ENCODE measurements at regions not wholly inside any gene's neighbourhood (a gene's known extent, or its start where the extent isn't known, plus 50 kb on each side); places are given as distances from the start of the nearest gene placed in this dataset.

DNA sequence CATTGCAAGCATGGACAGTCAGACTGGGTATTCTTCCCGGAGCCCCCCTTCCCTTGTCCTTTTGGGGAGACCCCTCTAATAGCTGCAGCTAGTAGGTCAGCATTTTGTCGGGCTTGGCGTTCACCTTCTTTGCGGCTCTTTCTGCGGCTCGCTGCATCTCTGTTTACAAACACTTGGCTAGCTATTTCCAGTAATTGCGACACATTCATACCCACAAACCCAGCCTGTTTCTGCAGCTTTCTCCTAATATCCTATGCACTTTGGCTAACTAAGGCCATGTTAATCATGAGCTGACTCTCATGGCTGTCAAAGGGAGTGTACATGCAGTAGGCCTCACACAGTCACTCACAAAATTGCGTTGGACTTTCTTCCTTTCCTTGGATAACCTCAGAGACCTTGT is 716.4 kb downstream of the AMY1C start:
- 89% methylated on average over 7 of the region's 8 CpGs for WGBS (ENCODE audit: insufficient coverage)
- no peaks in the 10 kb centered on the region for H3K4me1 ChIP-seq (ENCODE audit: control insufficient read depth in 1 of 2, extremely low read depth in 1 of 2, insufficient read depth in 2 of 2, low read length in 2 of 2)
- no peaks in the 10 kb centered on the region for H3K9me3 ChIP-seq
- POLR2A ChIA-PET = no interaction called here
- DNase-seq (no peak), ATAC-seq (replicated peaks in 1 of 4) (no peak)
- CTCF ChIA-PET = no interaction called here
- Mint-ChIP-seq H3K27ac (no peak overlapping the region), H3K4me3 (no peak overlapping the region), H3K9me3 (peaks cover 21 to 34% (median 27%) of the 10 kb centered on the region in 3 donors), H3K36me3 (no peaks in the 10 kb centered on the region), H3K4me1 (no peaks in the 10 kb centered on the region), H3K27me3 (no peaks in the 10 kb centered on the region)
- no peaks in the 10 kb centered on the region for H3K36me3 ChIP-seq (ENCODE audit: control insufficient read depth in 2 of 2, extremely low read depth in 1 of 2, insufficient read depth in 1 of 2, low read length in 1 of 2)
- no peak overlapping the region for H3K27ac ChIP-seq (ENCODE audit: low read length)
- no peak overlapping the region for H3K4me3 ChIP-seq (ENCODE audit: control insufficient read depth in 1 of 2, extremely low read depth in 1 of 2, low read length in 1 of 2)
- H3K27me3 ChIP-seq (replicated peaks in 1 of 2; ENCODE audit: control insufficient read depth in 2 of 2, extremely low read depth in 1 of 2, insufficient read depth in 2 of 2, low read length in 1 of 2) = no peaks in the 10 kb centered on the region

DNA sequence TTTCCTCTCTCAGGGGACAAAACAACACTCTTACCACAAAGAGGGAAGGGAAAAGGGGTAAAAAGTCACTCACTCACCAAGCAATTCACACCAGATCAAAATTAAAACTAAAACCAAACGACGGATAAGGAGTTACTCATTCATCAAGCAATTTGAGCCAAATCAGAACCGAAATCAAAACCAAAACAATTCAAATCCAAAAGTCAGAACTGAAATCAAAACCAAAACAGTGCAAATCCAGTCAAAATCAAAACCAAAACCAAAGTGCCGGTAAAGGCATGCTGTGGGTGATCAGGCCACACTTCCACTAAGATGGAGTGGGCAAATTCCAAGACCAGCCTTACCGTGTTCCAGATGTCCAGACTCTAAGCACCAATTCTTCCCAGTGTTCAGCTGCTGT is 717.9 kb downstream of the AMY1C start:
- no peaks in the 10 kb centered on the region for H3K4me1 ChIP-seq (ENCODE audit: control insufficient read depth in 1 of 2, extremely low read depth in 1 of 2, insufficient read depth in 2 of 2, low read length in 2 of 2)
- Mint-ChIP-seq H3K4me1 (no peaks in the 10 kb centered on the region), H3K4me3 (no peak overlapping the region), H3K9me3 (peaks cover 23 to 29% (median 25%) of the 10 kb centered on the region in 3 donors), H3K27ac (no peak overlapping the region), H3K36me3 (no peaks in the 10 kb centered on the region), H3K27me3 (no peaks in the 10 kb centered on the region)
- ChIA-PET CTCF (no interaction called here), POLR2A (no interaction called here)
- no peak overlapping the region for H3K4me3 ChIP-seq (ENCODE audit: control insufficient read depth in 1 of 2, extremely low read depth in 1 of 2, low read length in 1 of 2)
- WGBS (ENCODE audit: insufficient coverage) = 83% methylated on average over 3 of the region's 5 CpGs
- DNase-seq (no peak), ATAC-seq (replicated peaks in 1 of 4) (no peak)
- H3K27ac ChIP-seq (ENCODE audit: low read length) = no peak overlapping the region
- no peaks in the 10 kb centered on the region for H3K36me3 ChIP-seq (ENCODE audit: control insufficient read depth in 2 of 2, extremely low read depth in 1 of 2, insufficient read depth in 1 of 2, low read length in 1 of 2)
- H3K9me3 ChIP-seq = no peaks in the 10 kb centered on the region
- no peaks in the 10 kb centered on the region for H3K27me3 ChIP-seq (replicated peaks in 1 of 2; ENCODE audit: control insufficient read depth in 2 of 2, extremely low read depth in 1 of 2, insufficient read depth in 2 of 2, low read length in 1 of 2)

DNA sequence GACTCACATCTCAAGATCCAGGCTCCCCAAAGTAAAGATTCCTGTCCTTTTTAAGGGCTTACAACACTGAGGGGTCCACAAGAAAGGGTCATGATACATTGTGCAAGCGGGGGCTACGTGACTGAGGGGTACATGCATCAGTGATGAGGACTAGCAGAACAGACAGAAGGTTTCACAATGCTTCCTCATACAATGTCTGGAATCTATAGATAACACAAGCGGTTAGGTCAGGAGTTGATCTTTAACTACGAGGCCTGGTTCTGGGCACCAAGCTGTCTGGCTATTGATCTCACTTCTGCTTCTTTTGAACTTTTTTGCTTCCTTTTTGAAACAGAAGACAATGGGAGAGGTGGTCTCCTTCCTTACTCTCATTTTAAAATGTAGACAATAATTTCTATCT is 718.6 kb downstream of the AMY1C start:
- H3K9me3 ChIP-seq = no peaks in the 10 kb centered on the region

DNA sequence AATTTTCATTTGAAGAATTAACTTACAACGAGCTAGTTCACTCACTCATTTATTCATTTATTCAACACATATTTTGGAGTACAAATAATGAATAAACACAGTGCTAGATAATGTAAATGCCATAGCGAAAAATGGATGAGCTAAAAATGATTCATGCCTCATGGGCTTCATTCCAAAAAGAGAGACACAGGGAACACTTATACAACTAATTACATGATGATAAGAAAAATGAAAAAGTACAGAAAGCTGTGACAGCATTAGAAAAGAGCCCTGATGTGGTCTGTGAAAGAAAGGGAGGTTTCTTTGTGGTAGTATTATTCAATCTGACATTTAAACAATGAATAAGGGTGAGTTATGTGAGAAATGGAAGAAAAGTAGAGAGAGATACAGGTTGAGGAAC is 726.4 kb downstream of the AMY1C start:
- DNase-seq (no peak), ATAC-seq (replicated peaks in 1 of 4) (no peak)
- Mint-ChIP-seq H3K9me3 (peaks cover 12 to 23% (median 22%) of the 10 kb centered on the region in 3 donors), H3K4me1 (no peaks in the 10 kb centered on the region), H3K27ac (no peak overlapping the region), H3K36me3 (no peaks in the 10 kb centered on the region), H3K4me3 (no peak overlapping the region), H3K27me3 (no peaks in the 10 kb centered on the region)
- Histone ChIP-seq H3K4me1 (ENCODE audit: control insufficient read depth in 1 of 2, extremely low read depth in 1 of 2, insufficient read depth in 2 of 2, low read length in 2 of 2) (no peaks in the 10 kb centered on the region), H3K27ac (ENCODE audit: low read length) (no peak overlapping the region), H3K4me3 (ENCODE audit: control insufficient read depth in 1 of 2, extremely low read depth in 1 of 2, low read length in 1 of 2) (no peak overlapping the region), H3K27me3 (replicated peaks in 1 of 2; ENCODE audit: control insufficient read depth in 2 of 2, extremely low read depth in 1 of 2, insufficient read depth in 2 of 2, low read length in 1 of 2) (no peaks in the 10 kb centered on the region), H3K36me3 (ENCODE audit: control insufficient read depth in 2 of 2, extremely low read depth in 1 of 2, insufficient read depth in 1 of 2, low read length in 1 of 2) (no peaks in the 10 kb centered on the region), H3K9me3 (peaks cover 2% of the 10 kb centered on the region)
- WGBS (ENCODE audit: insufficient coverage) = no CpG with 5 or more reads among the region's 2 CpGs
- POLR2A ChIA-PET = no interaction called here
- CTCF ChIA-PET = no interaction called here

More for the DNA sequence above, 718.6 kb downstream of the AMY1C start:
- Mint-ChIP-seq H3K36me3 (no peaks in the 10 kb centered on the region), H3K27me3 (no peaks in the 10 kb centered on the region), H3K4me1 (no peaks in the 10 kb centered on the region), H3K4me3 (no peak overlapping the region), H3K9me3 (peaks cover 23 to 29% (median 25%) of the 10 kb centered on the region in 3 donors), H3K27ac (no peak overlapping the region)
- ATAC-seq (replicated peaks in 1 of 4) (no peak), DNase-seq (no peak)
- CTCF ChIA-PET = no interaction called here
- 86% methylated on average over 2 of the region's 4 CpGs for WGBS (ENCODE audit: insufficient coverage)
- Histone ChIP-seq H3K4me3 (ENCODE audit: control insufficient read depth in 1 of 2, extremely low read depth in 1 of 2, low read length in 1 of 2) (no peak overlapping the region), H3K27ac (ENCODE audit: low read length) (no peak overlapping the region), H3K27me3 (replicated peaks in 1 of 2; ENCODE audit: control insufficient read depth in 2 of 2, extremely low read depth in 1 of 2, insufficient read depth in 2 of 2, low read length in 1 of 2) (no peaks in the 10 kb centered on the region), H3K4me1 (ENCODE audit: control insufficient read depth in 1 of 2, extremely low read depth in 1 of 2, insufficient read depth in 2 of 2, low read length in 2 of 2) (no peaks in the 10 kb centered on the region), H3K36me3 (ENCODE audit: control insufficient read depth in 2 of 2, extremely low read depth in 1 of 2, insufficient read depth in 1 of 2, low read length in 1 of 2) (no peaks in the 10 kb centered on the region)
- POLR2A ChIA-PET = no interaction called here

DNA sequence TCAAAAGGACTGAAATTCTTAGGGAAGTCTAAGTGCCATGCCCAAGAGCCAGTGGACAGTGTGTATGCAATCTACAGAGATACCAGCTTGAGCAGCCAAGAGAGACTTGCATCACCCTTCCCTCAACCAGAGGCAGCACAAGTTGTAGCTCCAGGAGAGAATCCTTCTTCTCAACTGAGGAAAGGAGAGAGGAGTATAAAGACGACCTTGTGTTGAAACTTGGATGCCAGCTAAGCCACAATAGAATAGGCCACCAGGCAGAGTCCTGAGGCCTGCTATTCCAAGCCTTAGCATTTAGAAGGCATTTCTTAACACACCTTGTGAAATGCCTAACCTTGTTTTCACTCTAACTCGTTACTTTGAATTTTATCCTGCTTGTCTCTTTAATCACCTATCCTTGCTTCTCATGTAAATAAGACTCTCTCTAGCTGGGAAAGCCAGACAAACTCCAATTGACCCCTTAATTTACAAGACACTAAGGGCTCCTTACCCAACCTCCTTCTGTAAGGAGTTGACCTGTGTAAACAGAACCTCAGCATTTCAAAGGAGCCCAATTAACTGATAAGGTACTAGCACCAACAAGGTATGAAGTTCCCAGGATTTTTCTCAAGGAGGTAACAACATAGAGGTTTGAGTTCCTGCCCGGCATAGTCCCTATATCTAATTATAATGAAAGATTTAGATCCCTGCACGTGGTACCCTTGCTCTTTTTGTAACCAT is 738.8 kb downstream of the AMY1C start:
- ATAC-seq (replicated peaks in 1 of 4) (no peak), DNase-seq (no peak)
- Mint-ChIP-seq H3K36me3 (no peaks in the 10 kb centered on the region), H3K9me3 (peaks cover 5 to 36% (median 14%) of the 10 kb centered on the region in 3 donors), H3K27ac (no peak overlapping the region), H3K4me3 (no peak overlapping the region), H3K27me3 (no peaks in the 10 kb centered on the region), H3K4me1 (no peaks in the 10 kb centered on the region)
- H3K9me3 ChIP-seq = no peaks in the 10 kb centered on the region
- no peaks in the 10 kb centered on the region for H3K27me3 ChIP-seq (replicated peaks in 1 of 2; ENCODE audit: control insufficient read depth in 2 of 2, extremely low read depth in 1 of 2, insufficient read depth in 2 of 2, low read length in 1 of 2)
- H3K4me1 ChIP-seq (ENCODE audit: control insufficient read depth in 1 of 2, extremely low read depth in 1 of 2, insufficient read depth in 2 of 2, low read length in 2 of 2) = no peaks in the 10 kb centered on the region
- H3K4me3 ChIP-seq (ENCODE audit: control insufficient read depth in 1 of 2, extremely low read depth in 1 of 2, low read length in 1 of 2) = no peak overlapping the region
- ChIA-PET CTCF (no interaction called here), POLR2A (no interaction called here)
- no peak overlapping the region for H3K27ac ChIP-seq (ENCODE audit: low read length)
- no peaks in the 10 kb centered on the region for H3K36me3 ChIP-seq (ENCODE audit: control insufficient read depth in 2 of 2, extremely low read depth in 1 of 2, insufficient read depth in 1 of 2, low read length in 1 of 2)
- WGBS (ENCODE audit: insufficient coverage) = 71% methylated on average over 1 of the region's 4 CpGs

DNA sequence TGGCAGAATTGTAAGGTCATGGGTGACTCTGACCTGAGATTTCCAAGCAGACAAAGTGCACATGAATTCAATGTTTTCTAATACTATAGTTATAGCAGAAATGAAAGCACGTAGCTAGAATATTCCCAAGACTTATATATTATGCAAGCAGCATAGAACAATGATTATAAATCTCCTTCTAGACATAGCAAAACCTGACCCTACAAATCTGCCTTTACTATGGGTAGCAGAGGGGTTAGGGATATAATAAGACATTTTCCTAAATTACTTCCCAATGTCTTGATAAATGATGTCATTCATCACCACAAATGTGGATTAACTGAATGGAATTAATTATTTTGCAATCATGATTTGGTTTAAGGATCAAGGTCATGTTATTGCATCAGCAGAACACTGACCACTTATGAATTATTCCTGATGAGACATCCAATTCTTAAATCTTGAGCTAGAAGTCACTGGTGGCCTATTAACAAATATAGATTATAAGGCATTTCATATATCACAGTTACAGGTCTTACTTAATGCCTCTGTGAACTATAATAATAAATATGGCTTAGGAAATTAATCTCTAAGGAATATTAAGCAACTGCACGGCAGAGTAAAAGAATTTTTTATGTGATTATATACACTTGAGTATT is 776.6 kb downstream of the AMY1C start:
- Mint-ChIP-seq H3K9me3 (peaks cover 9 to 16% (median 9%) of the 10 kb centered on the region in 3 donors), H3K27me3 (no peaks in the 10 kb centered on the region), H3K27ac (no peak overlapping the region), H3K36me3 (no peaks in the 10 kb centered on the region), H3K4me1 (no peaks in the 10 kb centered on the region), H3K4me3 (no peak overlapping the region)
- H3K27ac ChIP-seq (ENCODE audit: low read length) = no peak overlapping the region
- H3K9me3 ChIP-seq = no peaks in the 10 kb centered on the region
- H3K4me1 ChIP-seq (ENCODE audit: control insufficient read depth in 1 of 2, extremely low read depth in 1 of 2, insufficient read depth in 2 of 2, low read length in 2 of 2) = no peaks in the 10 kb centered on the region
- H3K36me3 ChIP-seq (ENCODE audit: control insufficient read depth in 2 of 2, extremely low read depth in 1 of 2, insufficient read depth in 1 of 2, low read length in 1 of 2) = no peaks in the 10 kb centered on the region
- no peak for ATAC-seq (replicated peaks in 1 of 4)
- DNase-seq = no peak
- H3K27me3 ChIP-seq (replicated peaks in 1 of 2; ENCODE audit: control insufficient read depth in 2 of 2, extremely low read depth in 1 of 2, insufficient read depth in 2 of 2, low read length in 1 of 2) = no peaks in the 10 kb centered on the region
- POLR2A ChIA-PET = no interaction called here
- H3K4me3 ChIP-seq (ENCODE audit: control insufficient read depth in 1 of 2, extremely low read depth in 1 of 2, low read length in 1 of 2) = no peak overlapping the region
- WGBS (ENCODE audit: insufficient coverage) = no CpG with 5 or more reads among the region's 2 CpGs
- CTCF ChIA-PET = no interaction called here
